H9 (cell line): ENCODE measurements at regions not wholly inside any gene's neighbourhood (a gene's known extent, or its start where the extent isn't known, plus 50 kb on each side); places are given as distances from the start of the nearest gene placed in this dataset.

Source experiments
- DNase-seq: peaks from one replicate; pipeline ENCODE4 v3.0.0-alpha.2; 2017
- H2AFZ ChIP-seq: one replicate; pipeline ENCODE4 v1.6.1; 2013; ENCODE audit warnings: mild to moderate bottlenecking, low read length, control low read depth, moderate library complexity
- H2AK5ac ChIP-seq: 2 replicates; pipeline ENCODE4 v1.6.1; 2013; ENCODE audit warnings: low read length, control low read depth, mixed read lengths; ENCODE audit not compliant: insufficient read length
- H2BK120ac ChIP-seq: one replicate; pipeline ENCODE4 v1.6.1; 2013; ENCODE audit warnings: low read depth, mild to moderate bottlenecking, low read length, control low read depth, inconsistent platforms; ENCODE audit not compliant: poor library complexity, severe bottlenecking
- H2BK12ac ChIP-seq: 2 replicates; pipeline ENCODE4 v1.6.1; 2013; ENCODE audit warnings: low read length, control low read depth, mixed read lengths, low read depth; ENCODE audit not compliant: insufficient read length
- H2BK15ac ChIP-seq: 2 replicates; pipeline ENCODE4 v1.6.1; 2013; ENCODE audit warnings: low read depth, low read length, control low read depth
- H2BK20ac ChIP-seq: one replicate; pipeline ENCODE4 v1.6.1; 2013; ENCODE audit warnings: low read depth, mild to moderate bottlenecking, low read length, control low read depth, inconsistent platforms; ENCODE audit not compliant: poor library complexity, severe bottlenecking
- H2BK5ac ChIP-seq: 2 replicates; pipeline ENCODE4 v1.6.1; 2013; ENCODE audit warnings: low read length, control low read depth, mixed read lengths; ENCODE audit not compliant: insufficient read length
- H3K14ac ChIP-seq: 2 replicates; pipeline ENCODE4 v1.6.1; 2013; ENCODE audit warnings: low read length, control low read depth; ENCODE audit not compliant: insufficient read depth
- H3K18ac ChIP-seq: 2 replicates; pipeline ENCODE4 v1.6.1; 2013; ENCODE audit warnings: low read depth, mild to moderate bottlenecking, mixed read lengths, low read length, control low read depth; ENCODE audit not compliant: insufficient read length
- H3K23ac ChIP-seq: 2 replicates; pipeline ENCODE4 v1.6.1; 2013; ENCODE audit warnings: low read length, control low read depth, mixed read lengths, low read depth; ENCODE audit not compliant: insufficient read length
- H3K23me2 ChIP-seq: 2 replicates; pipeline ENCODE4 v1.6.1; 2013; ENCODE audit warnings: low read depth, mild to moderate bottlenecking, mixed read lengths, low read length, control low read depth; ENCODE audit not compliant: insufficient read length, poor library complexity, severe bottlenecking
- H3K27ac ChIP-seq: 2 replicates; pipeline ENCODE4 v1.5.1; 2013; ENCODE audit warnings: low read length, control low read depth, mixed read lengths, low read depth; ENCODE audit not compliant: insufficient read length
- H3K27me3 ChIP-seq: 2 replicates; pipeline ENCODE4 v1.6.1; 2013; ENCODE audit warnings: low read length, control low read depth, inconsistent platforms; ENCODE audit not compliant: insufficient read depth
- H3K4ac ChIP-seq: 2 replicates; pipeline ENCODE4 v1.6.1; 2013; ENCODE audit warnings: low read depth, mild to moderate bottlenecking, control low read depth, inconsistent platforms, low read length, moderate library complexity
- H3K4me1 ChIP-seq: 2 replicates; pipeline ENCODE4 v1.6.1; 2013; ENCODE audit warnings: low read length, control low read depth, inconsistent platforms; ENCODE audit not compliant: insufficient read depth
- H3K4me2 ChIP-seq: 2 replicates; pipeline ENCODE4 v1.6.1; 2013; ENCODE audit warnings: low read length, control low read depth, mixed read lengths; ENCODE audit not compliant: insufficient read length, insufficient read depth
- H3K56ac ChIP-seq: 2 replicates; pipeline ENCODE4 v1.6.1; 2013; ENCODE audit warnings: low read depth, mild to moderate bottlenecking, mixed read lengths, low read length, control low read depth; ENCODE audit not compliant: insufficient read length
- H3K79me1 ChIP-seq: 2 replicates; pipeline ENCODE4 v1.6.1; 2013; ENCODE audit warnings: low read depth, mild to moderate bottlenecking, moderate library complexity, low read length, control low read depth, inconsistent platforms; ENCODE audit not compliant: insufficient read depth, poor library complexity, severe bottlenecking
- H3K79me2 ChIP-seq: 2 replicates; pipeline ENCODE4 v1.6.1; 2013; ENCODE audit warnings: low read length, control low read depth, inconsistent platforms; ENCODE audit not compliant: insufficient read depth
- H3K9ac ChIP-seq: 2 replicates; pipeline ENCODE4 v1.6.1; 2013; ENCODE audit warnings: low read length, control low read depth, mixed read lengths; ENCODE audit not compliant: insufficient read length; ENCODE audit errors: extremely low read depth
- H3K9me3 ChIP-seq: one replicate; pipeline ENCODE4 v1.6.1; 2013; ENCODE audit warnings: low read depth, low read length, inconsistent platforms; ENCODE audit not compliant: control insufficient read depth
- H3T11ph ChIP-seq: one replicate; pipeline ENCODE4 v1.6.1; 2013; ENCODE audit warnings: mild to moderate bottlenecking, low read length, control low read depth, inconsistent platforms
- H4K20me1 ChIP-seq: one replicate; pipeline ENCODE4 v1.6.1; 2013; ENCODE audit not compliant: control insufficient read depth, insufficient read length, insufficient read depth
- H4K5ac ChIP-seq: 2 replicates; pipeline ENCODE4 v1.6.1; 2013; ENCODE audit warnings: low read depth, mild to moderate bottlenecking, mixed read lengths, low read length, control low read depth; ENCODE audit not compliant: insufficient read length
- H4K8ac ChIP-seq: replicated peaks from 2 replicates; pipeline ENCODE4 v1.6.1; 2013; ENCODE audit warnings: low read length, control low read depth, mixed read lengths, low read depth; ENCODE audit not compliant: insufficient read length
- H4K91ac ChIP-seq: 2 replicates; pipeline ENCODE4 v1.6.1; 2013; ENCODE audit warnings: low read depth, mild to moderate bottlenecking, moderate library complexity, mixed read lengths, low read length, control low read depth; ENCODE audit not compliant: insufficient read length
- H3K27ac Mint-ChIP-seq, 3 experiments: 2 replicates in 2 of 3; 3 replicates in 1 of 3; pipeline ENCODE4 v1.8.0; 2020 to 2021; ENCODE audit warnings: mixed read lengths in 3 of 3, mild to moderate bottlenecking in 1 of 3, moderate library complexity in 1 of 3
- H3K27me3 Mint-ChIP-seq: 2 replicates; pipeline ENCODE4 v1.8.0; 2021; ENCODE audit warnings: low read depth, mild to moderate bottlenecking, moderate library complexity, mixed read lengths
- H3K36me3 Mint-ChIP-seq, 3 experiments: 2 replicates in 2 of 3; 3 replicates in 1 of 3; pipeline ENCODE4 v1.8.0; 2020 to 2021; ENCODE audit warnings: low read depth in 3 of 3, mixed read lengths in 3 of 3; ENCODE audit not compliant: insufficient read depth in 1 of 3
- H3K4me1 Mint-ChIP-seq, 2 experiments: 2 replicates each; pipeline ENCODE4 v1.8.0; 2020; ENCODE audit warnings: mixed read lengths in 2 of 2
- H3K4me3 Mint-ChIP-seq, 2 experiments: 2 replicates in 1 of 2; 3 replicates in 1 of 2; pipeline ENCODE4 v1.8.0; 2020 to 2021; ENCODE audit warnings: mild to moderate bottlenecking in 2 of 2, mixed read lengths in 2 of 2, moderate library complexity in 1 of 2
- H3K9me3 Mint-ChIP-seq, 2 experiments: 2 replicates in 1 of 2; 3 replicates in 1 of 2; pipeline ENCODE4 v1.8.0; 2020; ENCODE audit warnings: mild to moderate bottlenecking in 2 of 2, mixed read lengths in 2 of 2, moderate library complexity in 1 of 2
- WGBS: extraction: QIAGEN DNeasy Blood & Tissue Kit; methylation state at CpG from one replicate; pipeline ENCODE4 v1.1.7; 2013; ENCODE audit warnings: missing lambda C conversion rate, low lambda C conversion rate, mixed read lengths; ENCODE audit not compliant: insufficient read length; ENCODE audit errors: extremely low coverage; 5-methylcytosine and 5-hydroxymethylcytosine counted together
- TF ChIP-seq, protein P1 (sequence below): fragments of 200-600 bp; sonication (generic); conservative IDR thresholded peaks from 3 replicates; pipeline ENCODE4 v1.8.0; 2021; ENCODE audit warnings: antibody characterized with exemption, mild to moderate bottlenecking

DNA sequence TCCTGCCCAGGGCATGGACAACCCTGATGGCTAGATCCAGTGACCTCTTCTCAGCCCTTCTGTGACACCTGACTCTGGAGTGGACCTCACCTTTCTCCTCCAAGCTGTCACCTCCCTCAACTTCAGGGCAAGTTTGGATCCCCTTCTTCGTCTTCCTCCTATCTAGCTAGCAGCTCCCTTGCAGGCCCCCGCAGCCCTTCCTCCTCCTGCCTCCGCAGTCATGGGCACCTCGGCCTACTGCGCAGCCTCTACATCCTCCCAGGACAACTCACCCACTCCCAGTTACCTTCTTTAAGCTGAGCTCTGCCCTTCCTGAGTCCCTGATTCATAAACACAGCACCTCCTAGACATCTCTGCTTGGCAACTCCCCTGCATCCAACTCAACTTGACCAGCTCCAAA is 61.3 kb upstream of the ID3 start:
- H4K20me1 ChIP-seq, result no peaks in the 10 kb centered on the region
- no peak overlapping the region for H3K27ac Mint-ChIP-seq
- WGBS, result no CpG with 5 or more reads among the region's 5 CpGs
- H2AFZ ChIP-seq, result no peak overlapping the region
- H3K4me3 Mint-ChIP-seq, result no peak overlapping the region; a peak in 1 of 5 replicates
- no peak overlapping the region for H3T11ph ChIP-seq
- no peak overlapping the region for H2BK20ac ChIP-seq
- no peak overlapping the region for H2BK5ac ChIP-seq
- no peak overlapping the region for H3K9ac ChIP-seq
- peaks cover 2% of the 10 kb centered on the region; the same call in 1 of the 2 replicates for H3K4me1 ChIP-seq
- H3K56ac ChIP-seq, result no peak overlapping the region
- no peak overlapping the region for H3K23ac ChIP-seq
- TF ChIP-seq, protein P1, sequence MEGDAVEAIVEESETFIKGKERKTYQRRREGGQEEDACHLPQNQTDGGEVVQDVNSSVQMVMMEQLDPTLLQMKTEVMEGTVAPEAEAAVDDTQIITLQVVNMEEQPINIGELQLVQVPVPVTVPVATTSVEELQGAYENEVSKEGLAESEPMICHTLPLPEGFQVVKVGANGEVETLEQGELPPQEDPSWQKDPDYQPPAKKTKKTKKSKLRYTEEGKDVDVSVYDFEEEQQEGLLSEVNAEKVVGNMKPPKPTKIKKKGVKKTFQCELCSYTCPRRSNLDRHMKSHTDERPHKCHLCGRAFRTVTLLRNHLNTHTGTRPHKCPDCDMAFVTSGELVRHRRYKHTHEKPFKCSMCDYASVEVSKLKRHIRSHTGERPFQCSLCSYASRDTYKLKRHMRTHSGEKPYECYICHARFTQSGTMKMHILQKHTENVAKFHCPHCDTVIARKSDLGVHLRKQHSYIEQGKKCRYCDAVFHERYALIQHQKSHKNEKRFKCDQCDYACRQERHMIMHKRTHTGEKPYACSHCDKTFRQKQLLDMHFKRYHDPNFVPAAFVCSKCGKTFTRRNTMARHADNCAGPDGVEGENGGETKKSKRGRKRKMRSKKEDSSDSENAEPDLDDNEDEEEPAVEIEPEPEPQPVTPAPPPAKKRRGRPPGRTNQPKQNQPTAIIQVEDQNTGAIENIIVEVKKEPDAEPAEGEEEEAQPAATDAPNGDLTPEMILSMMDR, result no peak
- H3K79me2 ChIP-seq, result no peaks in the 10 kb centered on the region
- H3K27me3 ChIP-seq, result no peaks in the 10 kb centered on the region; the same call in 1 of the 2 replicates
- H2BK12ac ChIP-seq, result no peak overlapping the region
- no peak overlapping the region for H3K27ac ChIP-seq
- peaks cover 55% of the 10 kb centered on the region for H3K27me3 Mint-ChIP-seq
- H3K23me2 ChIP-seq, result no peaks in the 10 kb centered on the region
- no peak overlapping the region for H2BK15ac ChIP-seq
- H2AK5ac ChIP-seq, result no peak overlapping the region
- no peak overlapping the region for H3K18ac ChIP-seq
- H3K4ac ChIP-seq, result no peak overlapping the region
- H4K91ac ChIP-seq, result no peak overlapping the region
- H3K36me3 Mint-ChIP-seq, result no peaks in the 10 kb centered on the region; a peak in 1 of 7 replicates
- no peaks in the 10 kb centered on the region for H3K79me1 ChIP-seq
- no peak overlapping the region for H3K14ac ChIP-seq
- no peak for DNase-seq
- no peak overlapping the region for H2BK120ac ChIP-seq
- peaks cover 14% of the 10 kb centered on the region in 2 experiments for H3K4me1 Mint-ChIP-seq
- H3K9me3 Mint-ChIP-seq, result no peaks in the 10 kb centered on the region; a peak in 1 of 5 replicates
- no peak overlapping the region for H4K5ac ChIP-seq
- no peaks in the 10 kb centered on the region for H3K9me3 ChIP-seq
- no peak overlapping the region for H3K4me2 ChIP-seq
- H4K8ac ChIP-seq, result no peak overlapping the region
